ENCODE measurements at regions not wholly inside any gene's neighbourhood (a gene's known extent, or its start where the extent isn't known, plus 50 kb on each side); places are given as distances from the start of the nearest gene placed in this dataset.

DNA sequence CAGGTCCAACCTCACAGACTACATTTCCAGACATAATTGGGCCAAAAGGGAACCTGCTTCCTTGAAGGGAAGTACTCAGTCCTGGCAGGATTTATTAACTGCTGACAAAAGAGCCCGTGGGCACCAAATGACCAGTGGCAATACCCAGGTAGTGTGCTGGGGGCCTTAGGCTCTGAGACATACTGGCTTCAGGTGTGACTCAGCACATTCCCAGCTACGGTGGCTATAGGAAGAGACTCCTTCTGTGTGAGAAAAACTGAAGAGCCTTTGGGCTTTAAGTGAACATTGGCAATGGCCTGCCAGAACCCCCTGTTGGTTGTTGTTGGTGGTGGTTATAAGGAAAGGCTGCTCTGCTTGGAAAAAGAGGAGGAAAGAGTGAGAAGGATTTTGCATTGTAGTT, 401.8 kb downstream of the KCNJ3 start:
- DNase-seq, result no peak

DNA sequence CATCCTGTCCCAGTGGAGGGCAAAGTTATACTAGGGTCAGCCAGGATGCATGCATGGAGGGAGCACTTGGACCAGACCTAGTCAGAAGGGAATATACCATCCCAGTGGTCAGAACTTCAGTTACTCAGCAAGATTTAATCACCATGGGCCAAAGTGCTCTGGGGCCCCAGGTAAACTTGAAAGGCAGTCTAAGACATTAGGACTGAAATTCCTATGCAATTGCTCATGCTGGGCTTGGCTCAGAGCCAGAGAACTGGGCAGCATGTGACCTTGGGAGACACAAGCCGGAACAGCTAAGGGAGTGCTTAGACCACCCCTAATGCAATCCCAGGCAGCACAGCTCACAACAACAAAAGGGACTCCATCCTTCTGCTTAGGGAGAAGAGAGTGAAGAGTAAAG, 401.3 kb downstream of the KCNJ3 start:
- DNase-seq, result no peak

DNA sequence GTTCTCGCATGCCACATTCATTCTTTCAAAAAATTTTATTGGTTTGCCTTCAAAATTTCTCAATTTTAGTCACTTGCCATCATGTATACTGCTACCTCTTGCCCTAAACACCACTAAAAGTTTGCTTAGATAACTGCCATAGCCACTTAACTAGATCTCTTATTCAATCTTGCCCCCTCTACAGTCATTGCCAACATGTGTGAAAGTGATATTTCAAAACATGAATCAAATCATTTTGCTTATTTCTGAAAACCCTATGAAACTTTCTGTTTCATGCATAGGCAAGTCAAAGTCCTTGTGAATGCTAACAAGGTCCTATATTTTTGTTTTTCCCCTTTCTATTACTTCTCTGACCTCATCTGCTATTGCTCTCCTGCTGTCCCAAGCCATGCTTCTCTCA, 397.1 kb downstream of the KCNJ3 start:
- DNase-seq, result no peak

DNA sequence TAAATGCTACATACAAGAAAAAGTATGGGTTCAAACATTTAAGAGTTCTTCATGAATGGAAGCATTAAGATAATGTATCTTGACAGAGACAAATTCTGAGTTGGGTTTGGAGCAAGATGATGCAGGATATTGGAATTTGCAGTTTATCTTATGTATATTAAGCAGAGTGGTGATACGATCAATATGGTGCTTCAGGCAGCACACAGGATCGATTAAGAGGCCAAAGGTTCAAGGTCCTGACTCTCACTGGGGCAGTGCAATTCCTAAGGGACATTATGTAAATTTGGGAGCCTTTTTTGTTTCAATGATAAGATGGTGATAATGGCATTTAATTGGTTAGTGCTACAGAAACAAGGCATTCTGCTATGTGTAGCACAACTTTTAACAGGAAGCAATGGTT, 381.9 kb downstream of the KCNJ3 start:
- no peak for DNase-seq

DNA sequence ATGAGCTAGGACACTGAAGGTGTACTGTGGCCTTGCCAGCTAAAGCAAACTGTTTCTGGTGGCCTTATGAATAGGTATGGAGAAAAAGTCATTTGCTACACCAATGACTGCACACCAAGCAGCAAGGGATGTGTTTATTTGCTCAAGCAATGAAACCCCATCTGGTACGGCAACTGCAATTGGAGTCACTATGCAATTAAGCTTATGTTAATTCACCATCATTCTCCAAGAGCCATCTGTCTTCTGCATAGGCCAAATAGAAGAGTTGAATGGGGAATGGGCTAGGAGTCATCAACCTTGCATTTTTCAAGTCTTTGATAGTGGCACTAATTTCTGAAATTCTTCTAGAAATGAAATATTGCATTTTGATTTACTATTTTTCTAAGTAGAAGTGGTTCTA, 372.0 kb downstream of the KCNJ3 start:
- DNase-seq, result no peak

DNA sequence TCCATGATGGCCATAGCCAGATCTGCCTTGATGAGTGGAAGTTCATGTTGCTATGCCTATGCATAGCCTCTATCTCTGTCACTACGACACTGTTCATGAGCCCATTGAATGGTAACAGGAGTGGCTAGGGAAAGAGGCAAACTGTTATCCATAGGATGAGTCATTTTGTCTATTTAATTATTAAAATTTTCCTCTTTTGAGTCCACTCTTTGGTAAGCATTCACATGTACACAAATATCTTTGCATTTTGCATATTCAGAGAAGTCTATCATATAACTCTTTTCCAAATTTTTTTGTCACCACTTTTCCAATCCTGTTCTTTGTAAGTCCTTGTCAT, 364.4 kb downstream of the KCNJ3 start:
- DNase-seq, result no peak

DNA sequence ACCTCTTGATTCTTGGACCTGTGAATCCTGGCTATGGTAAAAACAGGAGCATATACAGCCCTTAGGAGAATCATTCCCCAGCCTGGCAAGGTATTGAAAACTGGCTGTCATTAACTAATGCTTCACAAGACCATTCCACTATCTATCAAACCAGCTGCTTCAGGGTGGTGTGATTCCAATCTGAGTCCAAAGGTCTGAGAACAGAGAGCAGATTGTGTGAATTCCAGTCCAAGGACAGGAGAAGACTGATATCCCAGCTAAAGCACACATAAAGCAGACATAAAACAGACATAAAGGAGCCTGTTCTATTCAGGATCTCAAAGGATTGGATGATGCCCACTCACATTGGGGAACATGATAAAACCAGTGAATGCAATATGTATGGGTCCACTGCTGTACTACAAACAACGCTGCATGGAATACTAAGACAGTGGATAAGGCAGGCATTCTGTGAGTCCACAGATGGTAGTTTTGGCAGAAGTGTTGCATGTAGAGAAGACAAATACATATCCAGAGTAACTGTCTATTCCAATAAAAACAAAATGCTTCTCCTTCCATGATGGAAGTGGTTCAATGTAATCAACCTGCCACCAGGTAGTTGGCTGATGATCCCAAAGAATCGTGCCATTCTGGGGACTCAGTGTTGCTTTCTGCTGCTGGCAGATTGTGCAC, 363.9 kb downstream of the KCNJ3 start:
- no peak for DNase-seq

DNA sequence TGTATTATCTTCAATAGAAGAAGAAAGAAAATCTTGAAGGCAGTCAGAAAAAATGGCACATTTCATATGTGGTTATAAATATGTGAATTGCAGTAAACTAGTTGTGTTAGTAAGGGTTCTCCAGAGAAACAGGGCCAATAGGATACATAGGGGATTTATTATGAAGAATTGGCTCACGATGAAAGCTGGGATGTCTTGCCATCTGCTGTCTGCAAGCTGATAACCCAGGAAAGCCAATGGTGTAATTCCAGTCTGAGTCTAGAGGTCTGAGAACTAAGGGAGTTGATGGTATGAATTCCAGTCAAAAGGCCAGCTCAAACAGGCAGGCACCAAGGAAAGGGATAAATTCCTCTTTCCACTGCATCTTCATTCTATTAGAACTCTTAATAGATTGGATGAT, 362.4 kb downstream of the KCNJ3 start:
- no peak for DNase-seq

DNA sequence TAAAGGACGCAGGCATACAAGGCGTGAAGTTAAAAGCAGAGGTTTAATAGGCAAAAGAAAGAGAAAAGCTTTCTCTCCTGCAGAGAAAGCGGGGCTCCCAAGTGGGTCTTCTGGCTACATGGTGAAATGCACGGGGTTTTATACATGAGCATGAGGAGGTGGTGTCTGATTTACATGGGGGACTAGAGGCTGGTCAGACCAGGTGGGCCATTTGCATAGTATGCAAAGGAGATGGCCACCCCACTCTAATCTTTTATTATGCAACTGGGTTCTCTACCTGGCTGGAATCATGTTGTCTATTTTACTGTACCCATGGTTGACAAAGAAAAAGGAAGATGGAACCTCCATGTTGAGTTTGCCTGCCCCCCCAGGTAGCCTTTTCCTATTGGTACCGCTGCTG, 356.2 kb downstream of the KCNJ3 start:
- DNase-seq, result no peak

DNA sequence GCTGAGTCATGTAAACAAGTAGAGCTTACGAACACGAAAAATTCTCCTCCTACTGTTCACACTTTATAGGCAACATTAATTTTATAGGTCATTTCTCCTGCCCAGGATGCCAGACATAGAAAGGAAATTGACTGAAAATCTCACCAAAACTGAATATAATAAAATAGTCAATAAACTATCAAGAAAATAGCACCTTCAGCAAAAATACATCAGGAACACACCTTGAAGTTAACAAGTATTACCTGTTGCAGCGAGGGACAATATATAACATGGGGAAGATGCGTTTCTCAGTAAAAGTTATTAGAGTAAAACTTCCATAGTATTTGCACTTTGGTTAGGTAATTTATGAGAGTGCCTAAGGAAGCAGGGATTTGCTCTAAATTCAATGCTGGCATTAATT, 344.6 kb downstream of the KCNJ3 start:
- DNase-seq, result no peak

DNA sequence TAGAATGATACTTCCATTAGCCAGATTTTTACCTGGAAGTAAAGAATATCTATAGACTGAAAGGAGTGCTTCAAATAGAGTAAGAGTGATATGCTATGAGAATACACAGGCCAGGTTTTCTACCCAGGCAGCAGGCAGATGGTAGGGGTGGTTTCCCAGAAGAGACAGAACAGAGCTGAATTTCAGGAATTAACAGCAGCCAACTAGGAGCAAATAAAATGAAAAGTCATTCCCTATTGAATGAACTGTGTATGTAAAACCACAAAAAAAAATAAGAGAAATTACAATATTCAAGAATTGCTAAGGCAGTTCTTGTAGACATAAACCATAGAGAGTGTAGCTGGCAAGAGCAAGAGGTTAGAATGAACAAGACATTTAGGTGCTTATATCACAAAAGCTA, 336.8 kb downstream of the KCNJ3 start:
- DNase-seq, result no peak

DNA sequence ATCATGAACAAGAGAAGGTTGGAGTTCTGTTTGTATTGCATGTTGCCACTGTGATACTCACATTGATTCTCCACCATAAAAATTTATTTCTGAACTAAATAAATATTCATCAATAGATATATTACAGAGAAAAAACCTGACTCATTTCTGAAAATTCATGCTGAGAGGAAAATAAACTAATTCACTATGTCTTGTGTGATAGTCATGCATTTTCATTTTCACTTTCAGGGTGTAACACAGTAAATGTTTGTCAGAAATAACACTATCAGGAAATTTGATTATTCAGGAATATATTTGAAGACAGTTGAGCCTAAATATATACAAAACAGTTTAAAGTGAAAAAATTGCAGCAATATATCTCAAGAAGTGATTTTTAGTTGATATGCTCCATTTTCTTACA, 335.2 kb downstream of the KCNJ3 start:
- no peak for DNase-seq

DNA sequence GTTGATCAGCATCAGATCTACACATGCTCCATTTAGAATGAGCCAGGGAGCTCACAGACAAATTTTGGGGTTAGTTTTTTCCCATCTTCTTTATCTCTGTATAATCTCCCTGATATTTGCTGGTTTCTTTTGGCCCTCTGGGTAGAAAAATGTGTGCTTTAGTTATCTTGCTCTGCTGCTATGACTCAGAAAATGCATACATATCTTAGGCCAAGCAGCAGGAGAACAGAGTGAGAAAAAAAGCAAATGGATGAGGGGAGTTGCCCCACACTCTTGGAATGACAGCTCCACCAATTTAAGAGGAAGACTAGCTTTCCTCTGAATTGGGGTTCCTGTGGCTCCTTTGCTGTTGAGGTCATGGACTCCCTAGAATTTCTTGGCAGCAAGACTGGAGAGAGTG, 331.8 kb downstream of the KCNJ3 start:
- no peak for DNase-seq

DNA sequence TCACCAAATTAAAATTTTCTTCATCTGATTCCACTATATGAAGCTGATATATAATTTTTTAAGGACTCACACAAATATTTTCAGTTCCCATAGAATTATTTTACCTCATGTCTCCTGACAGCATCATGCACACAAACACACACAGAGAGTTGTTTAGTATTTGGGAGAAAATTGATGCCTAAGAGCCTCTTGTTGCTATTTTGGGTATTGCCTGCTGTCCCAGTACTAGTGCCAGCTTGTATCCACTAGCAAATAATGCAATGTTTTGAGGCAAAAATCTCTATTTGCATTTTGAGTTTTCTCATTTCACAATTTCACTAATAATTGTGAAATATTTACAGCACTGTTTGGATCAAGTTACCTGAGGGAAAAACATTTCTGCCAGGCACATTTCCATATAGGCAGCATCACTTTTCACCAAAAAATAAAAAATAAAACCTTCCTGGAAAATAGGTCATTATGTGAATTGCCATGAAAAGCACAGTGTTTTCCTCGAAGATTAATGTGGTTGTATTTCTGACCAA, 328.2 kb downstream of the KCNJ3 start:
- DNase-seq, result no peak

DNA sequence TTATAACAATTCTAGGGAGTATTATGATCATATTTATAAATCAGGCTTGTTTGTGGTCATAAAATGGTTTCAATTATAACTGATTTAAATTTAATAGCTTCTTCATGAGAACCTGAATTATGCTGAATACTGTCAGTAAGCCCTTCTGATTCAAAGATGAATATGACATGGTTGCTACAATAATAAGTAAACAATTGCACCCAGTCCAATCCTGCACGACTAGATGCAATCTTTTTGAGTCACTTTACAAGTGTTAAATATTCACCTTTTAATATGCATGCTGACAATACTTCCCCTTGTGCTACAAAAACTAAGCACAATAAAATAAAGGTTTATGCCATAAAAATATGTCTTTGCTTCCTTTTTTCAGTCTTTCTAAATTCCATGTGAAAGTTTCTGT, 325.2 kb downstream of the KCNJ3 start:
- DNase-seq, result no peak

DNA sequence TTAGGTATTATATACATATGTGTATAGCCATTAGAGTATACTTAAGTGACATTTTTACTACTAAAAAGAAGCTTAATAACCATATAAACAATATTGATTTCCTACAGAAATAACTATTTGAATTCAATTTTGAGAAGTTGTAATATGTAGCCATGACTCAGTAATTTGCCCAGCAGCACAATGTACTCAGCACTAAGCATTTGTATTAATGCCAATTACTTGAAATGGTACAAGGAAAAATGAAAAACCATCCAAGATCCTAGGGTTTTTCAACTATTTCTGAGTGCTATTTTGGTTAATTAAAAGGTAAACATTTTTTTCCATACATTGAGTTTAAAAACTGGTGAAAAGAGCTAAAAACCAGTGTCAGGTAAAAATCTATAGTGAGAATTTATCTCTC, 324.0 kb downstream of the KCNJ3 start:
- no peak for DNase-seq

DNA sequence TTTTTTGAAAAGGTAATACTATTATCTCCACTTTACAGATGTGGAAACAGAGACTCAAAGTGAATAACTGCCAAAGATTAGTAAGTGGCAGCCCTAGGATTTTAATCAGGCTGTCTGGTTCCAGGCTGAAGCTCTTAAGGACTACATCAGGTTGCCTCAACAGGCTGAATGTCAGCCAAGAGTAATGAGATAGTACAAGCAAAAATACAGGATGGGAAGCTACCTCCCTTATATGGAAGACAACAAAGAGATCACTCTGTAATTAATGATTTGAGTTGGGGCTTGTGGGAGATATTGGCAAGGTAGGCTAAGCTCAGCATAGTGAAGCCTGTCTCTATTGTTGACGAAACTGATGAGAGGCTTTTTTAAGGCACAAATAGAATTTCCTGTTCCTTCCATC, 323.1 kb downstream of the KCNJ3 start:
- no peak for DNase-seq

DNA sequence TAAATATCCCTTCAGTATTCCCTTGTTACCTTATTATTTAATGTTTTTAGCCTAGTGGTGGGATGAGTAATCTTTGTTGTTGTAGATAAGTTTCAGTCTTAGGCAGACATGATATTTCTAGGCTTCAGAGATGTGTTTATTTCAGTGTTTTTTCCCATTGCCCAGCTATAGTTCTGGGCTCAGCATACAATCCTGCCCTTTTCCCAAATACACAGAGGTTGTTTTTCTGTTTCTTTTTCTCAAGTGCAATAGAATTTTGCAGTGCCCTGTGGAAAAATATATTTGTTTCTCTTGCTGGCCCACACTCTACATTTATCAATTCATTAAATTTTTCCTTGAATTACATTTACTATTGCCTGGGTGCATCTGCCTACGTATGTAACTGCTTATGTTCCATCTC, 321.8 kb downstream of the KCNJ3 start:
- DNase-seq, result no peak

DNA sequence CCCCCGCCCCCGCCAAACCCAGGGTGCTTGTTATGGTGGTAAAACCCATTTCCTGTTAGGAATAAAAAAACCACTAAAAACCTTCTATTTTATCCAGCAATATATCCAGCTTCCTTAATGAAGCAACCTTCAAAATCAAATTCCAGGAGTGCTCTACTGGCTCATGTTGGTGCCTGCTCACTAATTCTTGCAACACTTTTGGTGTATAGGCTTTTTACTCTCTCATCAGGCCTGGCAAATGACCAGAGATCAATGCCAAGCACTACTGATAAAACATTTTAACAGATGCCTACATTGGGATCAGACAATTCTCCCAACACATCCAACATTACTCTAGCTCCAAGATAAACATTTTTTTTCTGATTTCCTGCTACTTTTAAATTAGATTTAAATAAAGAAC, 312.4 kb downstream of the KCNJ3 start:
- no peak for DNase-seq

DNA sequence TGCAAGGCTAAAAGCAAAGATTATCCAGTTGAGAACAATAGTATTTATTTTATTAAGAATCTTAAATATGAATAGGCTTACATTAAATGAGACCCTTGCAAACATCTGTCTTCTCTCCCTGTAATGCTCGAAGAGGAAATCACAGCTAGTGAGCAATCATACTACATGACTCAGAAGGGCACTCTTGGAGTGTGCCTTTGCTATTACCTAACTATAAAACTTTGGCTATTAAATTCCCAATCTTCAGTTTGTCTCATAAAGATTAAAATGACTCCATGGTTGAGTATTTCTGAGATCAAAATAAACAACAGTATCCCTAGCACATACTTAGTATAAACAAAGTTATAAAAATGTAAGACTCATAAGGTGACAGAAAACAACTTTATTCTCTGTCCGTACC, 296.9 kb downstream of the KCNJ3 start:
- DNase-seq, result no peak

DNA sequence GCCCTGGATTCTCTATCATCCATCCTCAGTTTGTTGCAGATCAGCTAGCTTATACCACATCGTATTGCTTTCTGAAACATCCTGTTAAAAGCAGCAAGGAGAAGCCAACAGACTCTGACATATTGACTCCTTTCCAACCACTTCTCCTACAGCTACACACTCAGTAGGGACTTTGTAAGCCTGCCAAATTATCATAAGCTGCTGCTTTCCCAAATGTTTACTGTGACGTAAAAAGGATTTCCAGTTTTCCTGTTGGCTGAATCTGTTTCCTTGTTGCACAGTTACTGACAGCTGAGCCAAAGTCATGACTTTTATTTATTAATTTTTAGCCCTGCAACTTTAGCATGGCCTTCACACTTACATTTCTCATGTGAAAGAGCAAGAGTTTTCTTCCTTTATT, 294.3 kb downstream of the KCNJ3 start:
- DNase-seq, result no peak

DNA sequence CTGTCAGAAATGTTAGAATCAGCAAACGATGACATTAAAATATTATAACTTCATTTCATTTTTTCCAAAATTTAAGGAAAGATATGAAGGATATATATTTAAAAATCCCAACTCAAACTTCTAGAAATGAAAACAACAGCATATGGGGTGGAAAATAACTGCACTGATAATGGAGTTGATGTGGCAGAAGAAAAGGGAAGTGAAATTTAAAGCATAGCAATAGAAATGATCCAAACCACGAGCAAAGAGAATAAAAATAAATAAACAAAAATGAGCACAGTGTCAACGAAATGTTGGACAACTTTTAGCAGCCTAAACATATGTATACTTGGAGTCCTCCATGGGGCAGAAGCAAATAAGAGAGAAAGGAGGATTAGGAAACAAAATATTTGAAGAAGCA, 280.2 kb downstream of the KCNJ3 start:
- DNase-seq, result no peak

DNA sequence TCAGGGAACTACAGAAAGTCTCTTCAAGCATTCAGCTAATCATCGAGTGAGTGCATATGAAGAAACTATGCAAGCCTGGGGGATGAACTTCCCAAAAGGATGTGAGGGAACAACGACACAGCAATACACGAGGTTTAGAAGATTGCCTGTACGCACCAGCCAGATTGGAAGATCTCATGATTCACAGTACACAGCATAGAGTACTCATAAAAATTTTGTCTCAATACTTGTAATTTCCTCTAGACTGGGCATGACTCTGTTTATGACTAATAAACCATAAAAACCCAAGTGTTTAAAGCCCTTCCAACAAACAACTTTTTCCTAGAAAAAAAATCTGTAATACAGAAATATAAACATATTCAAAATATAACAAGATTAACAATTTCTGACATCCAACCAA, 279.7 kb downstream of the KCNJ3 start:
- DNase-seq, result no peak

DNA sequence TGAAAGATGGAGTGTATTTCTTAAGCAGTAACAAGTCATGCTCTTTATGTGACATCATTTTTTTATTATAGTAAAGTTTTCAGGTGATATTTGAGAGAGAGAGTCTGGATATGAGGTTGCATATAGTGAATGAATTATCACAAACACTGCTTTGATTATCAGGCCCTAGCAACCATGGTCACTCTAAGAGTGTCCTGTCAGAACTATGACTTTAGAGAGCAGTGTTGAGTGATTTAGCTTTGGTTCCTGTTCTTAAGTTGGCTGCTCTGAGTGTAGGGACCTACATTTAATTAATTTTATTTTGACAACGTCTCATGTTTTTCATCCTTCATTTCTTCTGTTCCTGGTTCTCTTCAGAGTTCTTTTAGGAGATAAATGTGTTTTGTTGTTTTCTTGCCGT, 275.5 kb downstream of the KCNJ3 start:
- no peak for DNase-seq

DNA sequence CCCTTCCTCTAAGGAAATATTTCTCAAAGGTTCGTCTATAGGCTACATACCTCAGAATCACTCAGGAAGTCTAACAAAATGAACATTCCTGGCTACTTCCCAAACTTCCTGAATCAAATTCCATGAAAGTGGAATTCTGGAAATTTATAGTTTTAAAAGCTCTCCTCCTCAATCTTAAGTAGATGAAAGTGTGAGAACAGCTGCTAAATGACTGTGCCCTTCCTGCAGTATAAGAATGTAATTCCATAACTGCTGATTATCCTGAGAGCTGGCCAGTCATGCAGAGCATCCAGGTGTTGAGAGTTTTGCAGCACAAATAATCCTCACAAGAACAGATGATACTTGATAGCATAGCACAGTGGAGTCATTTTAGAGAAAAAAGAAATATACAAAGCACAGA, 265.0 kb downstream of the KCNJ3 start:
- no peak for DNase-seq

DNA sequence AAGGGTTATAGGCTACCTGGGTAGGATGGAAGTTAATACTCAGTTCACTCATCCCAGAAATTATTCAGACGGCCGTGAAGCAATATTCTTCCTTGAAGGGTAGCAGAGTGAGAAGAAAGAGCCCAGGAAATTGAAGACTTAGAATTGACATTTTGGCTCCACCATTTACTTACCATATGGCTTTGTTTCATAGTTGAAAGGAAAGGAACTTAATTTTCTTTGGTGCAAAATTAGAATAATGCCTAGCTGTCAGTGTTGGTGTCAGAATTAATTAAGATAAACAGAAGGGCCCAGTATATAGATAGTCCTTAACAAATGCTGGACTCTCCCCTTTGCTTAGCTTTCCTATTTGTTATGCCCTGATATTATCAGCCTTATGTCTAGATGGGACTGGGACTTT, 263.2 kb downstream of the KCNJ3 start:
- DNase-seq, result no peak

Data from midbrain (tissue), 1 donor.